LHCN-M2 (cell line): ENCODE measurements at regions not wholly inside any gene's neighbourhood (a gene's known extent, or its start where the extent isn't known, plus 50 kb on each side); places are given as distances from the start of the nearest gene placed in this dataset.

Experiments
- DNase-seq: peaks from one replicate; pipeline ENCODE4 v3.0.0-alpha.2; 2012; ENCODE audit warnings: low read depth

GRCh38 chr16:17050468-17050867, 420.3 kb downstream of the XYLT1 start:
- DNase-seq = no peak
